Right forelimb (tissue), 1 donor: ENCODE measurements at regions not wholly inside any gene's neighbourhood (a gene's known extent, or its start where the extent isn't known, plus 50 kb on each side); places are given as distances from the start of the nearest gene placed in this dataset.

Experiments
- DNase-seq: peaks from one replicate; pipeline ENCODE4 v3.0.0-alpha.2; 2018

DNA sequence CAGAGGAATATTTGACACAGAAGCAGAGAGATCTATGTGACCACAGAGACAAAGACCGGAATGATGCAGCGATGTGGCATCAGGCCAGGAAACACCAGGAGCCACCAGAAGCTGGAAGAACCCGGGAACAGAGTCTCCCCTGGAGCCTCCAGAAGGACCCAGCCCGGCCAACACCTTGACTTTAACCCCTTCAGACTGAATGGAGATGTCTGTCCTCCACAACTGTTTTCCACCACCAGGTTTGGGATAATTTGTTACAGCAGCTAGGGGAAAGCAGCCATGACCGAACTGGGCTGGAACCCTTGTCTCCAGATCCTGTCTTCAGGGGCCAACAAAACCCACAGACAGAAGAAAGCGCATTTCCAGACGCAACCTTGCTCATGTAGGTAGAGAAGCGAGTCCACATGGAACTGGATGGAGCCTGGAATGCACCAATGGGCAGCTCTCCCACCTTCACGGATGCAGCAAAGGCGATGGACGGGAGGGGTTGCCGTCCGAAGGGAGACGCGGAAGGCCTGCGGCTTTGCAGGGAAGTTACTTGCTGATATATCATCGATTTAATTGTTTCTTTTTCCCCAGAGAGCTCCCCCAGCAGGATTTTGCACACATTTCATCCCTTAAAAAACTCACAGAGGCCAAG, 396.6 kb downstream of the NPHP4 start:
- no peak for DNase-seq

DNA sequence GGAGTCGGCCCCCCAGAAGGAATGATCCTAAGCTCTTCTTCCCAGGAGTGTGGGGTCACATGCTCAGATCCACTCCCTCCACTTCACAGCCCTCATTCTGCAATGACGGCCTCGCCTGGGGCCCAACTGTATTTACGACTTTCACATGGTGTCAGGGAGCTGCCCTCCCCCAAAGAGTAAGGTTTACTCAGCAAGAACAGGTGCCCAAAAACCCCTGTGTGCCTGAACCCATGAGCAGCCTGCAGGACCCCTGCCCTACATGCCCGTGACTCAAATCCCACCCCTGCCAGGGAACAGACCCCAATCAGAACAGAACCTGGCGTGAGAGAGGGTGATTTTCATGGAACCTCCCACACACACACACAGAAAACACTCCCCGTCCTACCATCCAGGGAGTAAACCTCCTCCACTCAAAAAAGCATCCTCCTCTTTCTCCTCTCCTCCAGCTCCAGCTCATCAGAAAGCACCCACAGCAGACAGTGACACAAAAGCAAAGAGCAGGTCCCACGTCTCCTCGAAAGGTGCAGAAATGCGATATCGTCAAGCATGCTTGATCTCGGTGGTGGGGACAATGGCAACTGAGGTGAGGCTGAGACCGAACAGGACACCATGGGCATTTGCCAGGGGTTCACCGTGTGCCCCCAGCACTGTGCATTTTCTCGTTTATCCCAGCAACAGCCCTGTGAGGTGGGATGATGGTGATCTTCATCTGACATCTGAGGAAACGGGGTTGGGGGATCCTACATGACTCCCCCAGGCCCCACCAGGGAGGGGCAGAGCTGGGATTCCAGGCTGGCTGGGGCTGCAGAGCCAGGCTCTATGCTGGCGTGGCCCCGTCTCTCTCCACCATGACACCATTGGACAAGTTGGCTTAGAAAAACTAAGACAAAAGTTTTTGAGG, 397.9 kb downstream of the NPHP4 start:
- no peak for DNase-seq

DNA sequence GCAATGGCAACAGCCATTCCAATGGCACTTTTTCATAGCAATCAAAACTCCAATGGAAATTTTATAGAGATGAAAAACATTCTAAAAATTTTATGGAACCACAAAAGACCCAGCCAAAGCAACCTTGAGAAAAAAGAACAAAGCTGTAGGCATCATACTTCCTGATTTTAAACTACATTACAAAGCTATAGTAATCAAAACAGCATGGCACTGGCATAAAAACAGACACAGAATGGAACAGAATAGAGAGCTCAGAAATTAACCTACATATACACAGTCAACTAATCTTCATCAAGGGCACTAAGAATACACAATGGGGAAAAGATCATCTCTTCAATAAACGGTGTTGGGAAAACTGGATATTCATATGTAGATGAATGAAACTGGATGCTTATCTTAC, 401.5 kb downstream of the NPHP4 start:
- no peak for DNase-seq

GRCh38 chr1:5586629-5587028, 405.6 kb downstream of the NPHP4 start:
- DNase-seq, result no peak

- DNase-seq, result no peak
Observed at GRCh38 chr1:5585256-5585655, 407.0 kb downstream of the NPHP4 start.

- no peak for DNase-seq
Observed at GRCh38 chr1:5580926-5581325, 411.3 kb downstream of the NPHP4 start.

DNA sequence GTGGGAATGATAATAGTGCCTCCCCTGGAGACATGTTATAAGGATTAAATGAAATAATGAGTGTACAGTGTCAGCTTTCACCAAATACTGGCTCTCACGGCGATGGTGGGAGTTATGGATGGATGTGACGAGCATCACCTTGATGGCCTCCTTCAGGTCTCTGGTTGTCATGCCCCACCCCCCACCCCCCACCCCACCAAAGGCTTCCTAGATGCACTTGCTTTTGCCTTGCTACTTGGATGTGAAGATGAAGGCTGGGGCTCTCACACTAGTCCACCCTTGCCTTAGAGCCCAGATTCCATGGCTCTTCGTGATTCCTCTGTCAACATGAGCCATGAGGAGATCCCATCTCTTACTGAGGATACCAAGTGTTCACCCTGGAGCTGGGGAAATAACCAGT, 412.3 kb downstream of the NPHP4 start:
- DNase-seq, result no peak

DNA sequence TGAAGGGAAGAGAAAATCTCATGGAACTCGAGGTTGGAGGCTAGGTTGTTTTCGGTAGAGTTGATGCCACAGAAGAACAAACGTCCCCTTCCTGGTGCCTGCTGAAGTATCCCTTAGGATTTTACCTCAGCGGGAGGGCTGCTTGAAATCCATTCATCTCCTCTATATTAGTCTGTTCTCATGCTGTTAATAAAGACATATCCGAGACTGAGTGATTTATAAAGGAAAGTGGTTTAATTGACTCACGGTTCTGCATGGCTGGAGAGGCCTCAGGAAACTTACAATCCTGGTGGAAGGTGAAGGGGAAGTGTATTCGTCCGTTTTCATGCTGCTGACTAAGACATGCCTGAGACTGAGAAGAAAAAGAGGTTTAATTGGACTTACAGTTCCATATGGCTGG, 413.5 kb downstream of the NPHP4 start:
- no peak for DNase-seq

GRCh38 chr1:5577255-5578040, 414.8 kb downstream of the NPHP4 start:
- DNase-seq, result no peak

DNA sequence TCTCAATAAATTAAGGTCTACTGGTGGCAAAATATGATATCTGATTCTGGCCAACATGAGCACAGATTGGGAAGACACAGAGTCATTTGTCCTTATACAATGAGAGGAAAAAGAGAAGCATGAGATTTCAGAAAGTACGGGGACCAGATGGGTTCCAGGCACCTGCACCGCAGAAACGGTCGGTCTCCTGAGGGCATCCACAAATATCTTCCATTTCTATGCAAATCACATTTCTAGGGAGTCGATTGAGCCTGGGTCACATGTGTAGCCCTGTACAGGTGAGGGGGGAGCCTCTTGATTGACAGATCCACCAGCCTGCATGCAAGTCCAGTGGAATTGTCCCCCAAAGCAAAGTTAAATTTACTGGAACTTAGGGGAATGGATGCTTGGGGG, 415.6 kb downstream of the NPHP4 start:
- no peak for DNase-seq

- no peak for DNase-seq
Observed at GRCh38 chr1:5576011-5576672, 416.1 kb downstream of the NPHP4 start.

DNA sequence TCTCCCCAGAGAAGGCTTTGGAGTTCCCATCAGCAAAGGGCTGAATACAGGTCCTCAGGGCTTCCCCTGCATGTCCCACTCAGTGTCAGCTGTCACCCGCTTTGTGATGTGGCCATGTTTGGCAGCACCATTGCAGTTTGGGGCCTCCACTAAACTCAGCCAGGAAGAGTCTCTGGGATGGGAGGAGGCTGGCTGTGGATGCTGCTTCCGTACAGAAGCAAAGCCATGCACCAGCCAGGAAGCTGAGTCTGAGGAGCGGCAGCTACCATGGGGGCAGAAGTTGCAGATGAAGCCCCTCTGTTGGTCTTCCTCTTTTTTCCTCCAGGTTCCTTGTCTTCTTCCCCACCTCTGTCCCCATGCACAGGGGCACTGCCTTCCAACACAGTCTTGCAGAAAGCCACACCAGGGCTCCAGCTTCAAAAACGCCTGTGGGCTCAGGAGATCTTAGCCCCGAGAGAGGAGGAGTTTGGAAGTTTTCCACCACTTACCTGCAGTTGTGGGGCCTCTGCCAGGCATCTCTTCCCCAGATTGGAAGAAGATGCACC, 416.8 kb downstream of the NPHP4 start:
- no peak for DNase-seq

DNA sequence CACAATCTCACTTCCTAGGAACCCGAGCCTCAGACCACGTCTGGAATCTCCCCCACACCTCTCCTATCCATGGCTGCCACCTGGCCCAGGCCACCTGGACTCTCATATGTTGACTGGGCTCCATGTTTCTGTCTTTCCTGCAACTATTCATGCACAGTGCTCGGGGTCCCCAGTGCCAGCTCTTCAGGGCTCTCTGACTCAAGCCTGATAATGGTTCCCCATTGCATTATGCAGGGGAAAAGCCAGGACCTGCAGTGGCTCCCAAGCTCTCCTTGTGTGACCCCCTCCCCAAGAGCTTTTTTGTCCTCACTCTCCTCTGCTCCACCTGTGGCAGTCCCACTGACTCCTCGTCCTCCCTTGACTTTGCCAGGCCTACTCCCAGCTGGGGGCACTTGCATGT, 417.6 kb downstream of the NPHP4 start:
- no peak for DNase-seq

GRCh38 chr1:5572794-5573193, 419.4 kb downstream of the NPHP4 start:
- DNase-seq, result no peak

- no peak for DNase-seq
Observed at GRCh38 chr1:5571861-5572401, 420.3 kb downstream of the NPHP4 start.

DNA sequence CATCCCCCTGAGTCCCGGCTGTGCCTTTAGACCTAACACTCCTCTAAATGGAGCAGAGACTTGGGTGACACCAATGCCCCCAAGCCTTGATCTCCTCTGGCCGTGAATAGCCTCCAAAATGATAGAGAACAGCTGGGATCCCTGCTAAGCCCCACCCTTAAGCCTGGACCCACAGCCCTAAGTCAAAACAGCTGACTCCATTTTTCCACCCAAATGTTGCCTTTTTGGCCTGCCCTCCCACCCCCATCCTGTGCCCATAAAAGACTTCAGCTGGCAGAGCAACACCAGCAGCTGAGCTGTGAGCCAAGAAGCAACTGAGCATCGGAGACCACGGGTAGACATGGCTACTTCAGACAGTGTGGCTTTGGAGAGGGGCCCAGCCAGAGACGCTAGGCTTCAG, 420.8 kb downstream of the NPHP4 start:
- DNase-seq, result no peak

DNA sequence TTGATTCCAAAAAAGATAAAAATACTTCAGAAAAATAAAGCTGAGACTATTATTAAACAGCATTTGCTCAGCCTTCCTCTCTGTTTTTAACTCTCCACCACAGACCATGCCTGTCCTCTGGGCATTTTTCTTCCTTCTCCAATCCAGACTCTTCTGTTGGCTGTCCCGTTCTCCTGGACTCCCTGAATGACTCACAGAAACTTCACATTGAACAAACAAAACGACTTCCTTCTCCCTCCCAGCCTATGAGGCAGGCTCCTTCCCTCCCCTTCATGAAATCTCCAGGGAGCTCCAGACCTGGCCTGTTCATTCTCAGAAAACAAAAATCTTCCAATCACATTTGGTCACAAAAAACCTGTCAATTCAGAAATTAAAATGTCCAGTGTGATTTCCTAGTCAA, 421.3 kb downstream of the NPHP4 start:
- no peak for DNase-seq

DNA sequence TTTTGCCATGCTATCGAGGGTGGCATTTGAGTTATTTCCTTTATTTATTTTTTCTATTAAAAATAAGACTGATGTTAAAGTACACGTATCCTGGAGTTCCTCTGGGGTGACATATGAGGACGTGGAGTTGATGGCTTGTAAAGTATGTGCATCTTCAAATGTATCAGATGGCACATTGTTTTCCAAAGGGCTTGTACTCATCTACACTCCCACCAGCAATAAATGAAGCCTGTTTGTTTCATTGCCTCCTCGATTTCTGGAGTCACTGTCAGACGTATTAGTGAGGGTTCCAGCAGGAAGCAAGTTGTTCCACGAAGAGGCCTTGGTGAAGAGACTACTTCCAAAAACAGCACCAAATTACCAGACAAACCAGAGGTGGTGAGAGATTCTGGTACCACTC, 423.9 kb downstream of the NPHP4 start:
- DNase-seq, result no peak

- DNase-seq, result no peak
Observed at GRCh38 chr1:5567839-5568238, 424.4 kb downstream of the NPHP4 start.

DNA sequence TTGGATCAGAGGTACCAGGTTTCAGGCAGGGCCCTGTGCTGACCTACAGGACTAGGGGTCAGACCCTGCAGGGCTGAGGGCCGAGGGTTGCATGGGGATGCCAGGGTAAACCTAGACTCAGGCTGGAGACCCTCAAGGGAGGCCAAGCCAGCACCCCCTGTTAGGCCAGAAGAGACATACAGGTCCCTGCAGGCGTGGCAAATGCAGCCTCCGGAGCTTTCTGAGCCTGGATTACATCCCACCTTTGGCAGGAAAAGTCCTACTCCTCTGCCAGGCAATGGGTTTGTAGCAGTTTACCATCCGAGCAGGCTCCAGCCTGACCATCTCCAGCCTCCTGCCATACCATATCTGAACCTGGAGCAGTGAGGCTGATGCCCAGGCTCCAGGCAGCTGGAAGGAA, 425.3 kb downstream of the NPHP4 start:
- DNase-seq, result no peak

DNA sequence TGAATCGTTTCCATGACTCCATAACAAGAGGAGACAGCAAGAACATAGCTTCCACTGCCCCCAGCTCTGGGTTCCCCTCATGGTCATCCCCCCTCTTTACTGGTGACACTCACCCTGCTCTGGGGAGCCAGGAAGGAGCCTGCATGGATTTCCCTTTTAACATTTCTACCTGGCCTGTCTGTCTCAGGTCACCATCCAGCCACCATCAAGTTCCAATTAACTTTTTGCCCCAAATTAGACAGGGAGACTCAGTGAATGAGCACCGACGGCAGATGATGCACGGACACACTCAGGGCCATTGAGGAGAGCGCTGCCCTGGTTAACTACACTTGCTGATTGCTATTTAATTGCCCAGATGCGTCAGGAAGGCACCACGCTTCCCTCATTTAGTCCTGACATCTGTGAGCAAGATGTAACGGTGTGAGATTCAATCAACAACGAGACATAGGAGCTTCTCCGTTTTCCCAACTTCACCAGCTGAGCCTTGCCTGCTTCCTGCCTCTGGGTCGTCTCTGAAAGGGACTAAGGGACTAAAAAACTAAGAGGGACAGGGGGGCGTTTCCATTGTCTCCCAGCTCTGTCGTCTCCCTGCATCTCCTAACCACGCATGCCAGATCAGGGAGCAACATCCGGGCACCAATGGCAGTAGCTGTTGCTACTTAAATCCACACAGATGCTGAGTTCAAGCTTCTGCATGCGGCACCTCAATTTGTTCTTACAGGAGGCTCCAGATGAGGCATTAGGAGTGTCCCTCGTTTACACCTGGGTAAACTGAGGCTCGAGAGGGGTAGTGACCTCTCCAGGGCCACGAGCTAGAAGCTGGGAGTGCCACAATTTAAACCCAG, 426.7 kb downstream of the NPHP4 start:
- no peak for DNase-seq
